AG04449 (cell line): ENCODE measurements at regions not wholly inside any gene's neighbourhood (a gene's known extent, or its start where the extent isn't known, plus 50 kb on each side); places are given as distances from the start of the nearest gene placed in this dataset.

ENCODE experiments used
- CTCF ChIA-PET: fragments of 350-600 bp; formaldehyde crosslinking; extraction: SDS; loops from one replicate; lab custom pipeline; 2021; ENCODE audit warnings: antibody characterized with exemption; lab: Yijun Ruan, JAX
- POLR2A ChIA-PET: fragments of 400-600, 350-600 bp; formaldehyde crosslinking; extraction: SDS; loops from one replicate; lab custom pipeline; 2020; ENCODE audit warnings: antibody characterized with exemption, inconsistent platforms; lab: Yijun Ruan, JAX
- DNase-seq: peaks from one replicate; pipeline ENCODE4 v3.0.0-alpha.2; 2010; ENCODE audit warnings: low read depth, low spot score
- H3K4me3 ChIP-seq: 2 replicates; pipeline ENCODE4 v1.5.1; 2011; ENCODE audit warnings: low read depth, mild to moderate bottlenecking, control low read depth, low read length
- TF ChIP-seq, protein P1 (sequence below): IDR thresholded peaks from one replicate; pipeline ENCODE4 v1.5.1; 2011; ENCODE audit warnings: mild to moderate bottlenecking, moderate library complexity, low read length, control low read depth, inconsistent platforms; ENCODE audit not compliant: insufficient read depth; ENCODE audit errors: missing control alignments

DNA sequence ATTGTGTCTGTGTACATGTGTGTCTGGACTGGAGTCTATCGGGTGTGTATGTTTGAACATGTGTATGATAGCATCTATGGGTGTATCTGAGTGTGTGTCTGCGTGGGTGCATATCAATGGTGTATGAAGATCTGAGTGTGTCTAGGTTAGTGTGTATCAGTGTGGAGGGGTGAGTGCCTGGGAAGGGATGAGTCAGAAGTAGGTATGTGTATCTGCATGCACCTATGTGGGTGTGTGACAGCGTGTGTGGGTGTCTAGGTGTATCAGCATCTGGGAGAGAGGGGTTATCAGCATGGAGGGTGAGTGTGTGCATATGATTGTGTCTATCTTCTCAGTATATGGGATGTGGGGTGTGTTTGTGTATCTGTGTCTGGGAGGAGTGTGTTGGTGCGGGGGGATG lies 58.2 kb upstream of the LHX1 start:
- ChIA-PET POLR2A (no interaction called here), CTCF (no interaction called here)
- no peak for DNase-seq
- no peak overlapping the region for H3K4me3 ChIP-seq
- TF ChIP-seq, protein P1, sequence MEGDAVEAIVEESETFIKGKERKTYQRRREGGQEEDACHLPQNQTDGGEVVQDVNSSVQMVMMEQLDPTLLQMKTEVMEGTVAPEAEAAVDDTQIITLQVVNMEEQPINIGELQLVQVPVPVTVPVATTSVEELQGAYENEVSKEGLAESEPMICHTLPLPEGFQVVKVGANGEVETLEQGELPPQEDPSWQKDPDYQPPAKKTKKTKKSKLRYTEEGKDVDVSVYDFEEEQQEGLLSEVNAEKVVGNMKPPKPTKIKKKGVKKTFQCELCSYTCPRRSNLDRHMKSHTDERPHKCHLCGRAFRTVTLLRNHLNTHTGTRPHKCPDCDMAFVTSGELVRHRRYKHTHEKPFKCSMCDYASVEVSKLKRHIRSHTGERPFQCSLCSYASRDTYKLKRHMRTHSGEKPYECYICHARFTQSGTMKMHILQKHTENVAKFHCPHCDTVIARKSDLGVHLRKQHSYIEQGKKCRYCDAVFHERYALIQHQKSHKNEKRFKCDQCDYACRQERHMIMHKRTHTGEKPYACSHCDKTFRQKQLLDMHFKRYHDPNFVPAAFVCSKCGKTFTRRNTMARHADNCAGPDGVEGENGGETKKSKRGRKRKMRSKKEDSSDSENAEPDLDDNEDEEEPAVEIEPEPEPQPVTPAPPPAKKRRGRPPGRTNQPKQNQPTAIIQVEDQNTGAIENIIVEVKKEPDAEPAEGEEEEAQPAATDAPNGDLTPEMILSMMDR: no peak

DNA sequence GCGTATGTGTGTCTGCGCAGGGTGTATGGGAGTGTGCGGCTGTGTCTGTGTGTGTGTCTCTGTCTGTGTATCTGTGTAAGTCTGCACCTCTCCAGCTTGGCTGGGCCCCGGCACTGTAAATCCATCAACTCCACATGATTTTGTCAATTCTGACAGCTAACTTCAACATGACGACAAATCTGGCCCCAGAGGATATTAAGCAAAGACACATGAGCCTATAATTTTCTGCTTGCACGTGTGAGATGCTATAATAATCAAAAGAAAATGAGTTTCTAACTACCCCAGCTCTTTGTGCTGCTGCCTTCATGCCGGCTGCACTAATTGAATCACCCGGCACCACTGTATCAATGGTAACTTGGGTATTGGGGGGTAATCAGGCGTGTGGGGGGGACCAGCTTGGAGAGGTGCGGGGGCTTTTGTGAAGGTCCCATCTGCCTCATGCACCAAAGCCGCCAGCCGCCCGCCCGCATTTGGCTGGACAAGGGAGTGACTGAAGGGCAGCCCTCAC lies 57.6 kb upstream of the LHX1 start:
- ChIA-PET POLR2A (no interaction called here), CTCF (no interaction called here)
- no peak overlapping the region for H3K4me3 ChIP-seq
- TF ChIP-seq, protein P1: no peak
- no peak for DNase-seq

DNA sequence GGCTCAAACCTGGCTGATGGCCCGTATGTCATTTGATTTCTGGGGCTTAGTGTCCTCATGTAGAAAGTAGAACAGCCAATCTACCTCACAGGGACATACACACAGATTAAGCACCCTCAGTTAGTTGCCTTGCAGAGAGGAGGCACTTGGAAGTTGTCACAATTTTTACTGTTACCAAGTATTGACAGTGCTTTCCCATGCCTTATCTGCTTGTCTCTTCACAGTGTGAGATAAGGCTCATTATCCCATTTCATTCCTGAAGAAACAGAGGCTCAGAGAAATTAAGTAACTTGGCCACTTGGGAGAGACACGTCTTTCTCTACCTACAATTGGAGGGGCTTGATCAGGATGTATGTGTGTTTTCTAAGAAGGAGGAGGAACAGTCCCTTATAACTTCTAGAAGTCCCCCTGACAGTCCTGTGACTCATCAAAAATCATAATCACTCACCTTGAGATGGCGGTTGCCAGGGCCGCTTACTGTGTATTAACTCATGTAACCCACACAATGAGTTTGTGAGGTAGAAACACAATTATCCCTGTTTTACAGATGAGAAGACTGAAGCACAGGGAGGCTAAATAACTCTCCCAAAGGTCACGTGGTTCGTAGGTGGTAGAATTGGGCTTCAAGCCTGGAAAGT lies 56.9 kb upstream of the LHX1 start:
- ChIA-PET POLR2A (no interaction called here), CTCF (no interaction called here)
- DNase-seq: no peak
- H3K4me3 ChIP-seq: no peak overlapping the region
- TF ChIP-seq, protein P1: no peak

DNA sequence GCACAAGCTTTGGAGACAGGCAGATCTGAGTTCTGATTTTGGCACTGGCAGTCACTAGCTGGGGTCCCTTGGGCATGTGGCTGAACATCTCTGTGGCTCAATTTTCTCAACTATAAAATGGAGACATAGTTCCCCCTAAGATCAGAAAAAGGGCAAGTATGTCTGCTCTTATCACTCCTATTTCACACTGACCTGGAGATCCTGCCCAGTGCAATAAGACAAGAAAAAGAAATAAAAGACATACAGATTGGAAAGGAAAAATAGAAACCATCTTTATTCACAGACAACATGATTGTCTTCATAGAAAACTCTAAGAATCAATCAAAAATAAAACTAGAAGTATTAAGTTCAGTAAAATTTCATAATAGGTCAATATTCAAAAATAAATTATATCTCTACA lies 56.0 kb upstream of the LHX1 start:
- no peak for DNase-seq
- POLR2A ChIA-PET: no interaction called here
- CTCF ChIA-PET: no interaction called here
- TF ChIP-seq, protein P1: no peak
- H3K4me3 ChIP-seq: no peak overlapping the region

DNA sequence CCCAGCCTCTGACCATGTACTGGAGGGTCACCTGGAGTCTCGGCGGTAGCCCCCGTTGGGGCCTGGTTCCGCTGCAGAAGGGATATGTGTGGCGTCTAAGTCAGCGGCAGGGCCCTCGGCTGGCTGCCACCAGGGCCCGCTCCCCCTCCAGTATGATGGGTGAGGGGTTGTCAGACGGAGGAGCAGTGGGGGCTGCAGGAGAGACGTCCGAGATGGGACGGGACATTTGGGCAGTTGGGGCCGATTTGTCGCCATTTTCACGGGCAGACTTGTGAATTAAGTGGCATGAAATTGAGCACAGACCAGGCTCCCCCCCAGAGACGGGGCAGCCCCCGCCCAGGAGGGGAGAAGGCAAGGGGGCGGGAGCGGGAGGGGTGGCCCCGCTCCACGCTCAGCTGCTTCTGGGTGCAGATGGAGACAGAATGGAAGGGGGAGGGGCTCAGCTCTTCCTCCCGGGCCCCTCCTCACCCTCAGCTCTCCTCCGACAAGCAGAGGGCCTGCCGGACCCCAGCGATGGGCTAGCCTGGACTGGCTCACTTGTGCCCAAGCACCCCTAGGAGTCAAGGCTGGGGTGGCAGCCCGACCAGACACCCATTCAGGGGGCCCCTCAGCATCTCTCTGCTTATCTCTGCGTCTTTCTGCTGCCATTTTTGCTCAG lies 52.7 kb upstream of the LHX1 start:
- POLR2A ChIA-PET: no interaction called here
- H3K4me3 ChIP-seq: no peak overlapping the region
- CTCF ChIA-PET: no interaction called here
- no peak for DNase-seq
- TF ChIP-seq, protein P1: no peak

DNA sequence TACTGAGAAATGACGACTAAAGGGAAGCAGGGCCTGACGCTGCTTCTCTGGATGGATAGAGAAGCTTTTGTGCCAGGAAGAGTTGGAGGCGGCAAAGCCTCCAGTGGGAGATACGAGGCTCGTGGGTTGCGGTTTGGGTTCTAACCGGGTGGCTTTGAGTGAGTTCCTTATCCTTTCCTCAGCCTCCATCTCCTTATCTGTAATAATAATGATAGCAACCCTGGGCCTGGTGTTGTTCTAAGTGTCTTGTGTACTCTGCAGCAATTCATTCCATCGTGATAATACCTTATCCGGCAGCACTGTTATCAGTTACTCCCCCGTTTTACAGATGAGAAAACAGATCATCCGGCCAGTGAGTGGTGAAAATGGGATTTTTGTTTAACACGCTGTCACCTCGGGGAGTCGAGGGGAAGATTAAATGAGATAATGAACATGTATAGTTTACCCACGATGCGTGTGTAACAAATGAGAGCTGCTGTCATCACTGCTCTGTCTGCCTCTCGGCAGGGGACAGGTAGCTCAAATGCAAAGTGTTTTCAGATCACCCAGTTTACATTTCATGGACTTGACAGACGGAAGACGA lies 52.0 kb upstream of the LHX1 start:
- no peak overlapping the region for H3K4me3 ChIP-seq
- CTCF ChIA-PET: no interaction called here
- POLR2A ChIA-PET: no interaction called here

More for the DNA sequence above, 52.0 kb upstream of the LHX1 start:
- TF ChIP-seq, protein P1: no peak
- DNase-seq: no peak
